Liver (tissue), 8 donors: ENCODE measurements at regions not wholly inside any gene's neighbourhood (a gene's known extent, or its start where the extent isn't known, plus 50 kb on each side); places are given as distances from the start of the nearest gene placed in this dataset.

Experiments
- DNase-seq: peaks from one replicate; pipeline ENCODE4 v3.0.0-alpha.2; 2017; ENCODE audit warnings: low spot score
- H3K27ac ChIP-seq, 2 donors: one replicate each; pipeline ENCODE4 v1.7.0; 2013; ENCODE audit warnings: inconsistent platforms in 2 of 2, low read length in 2 of 2, control low read depth in 1 of 2, low read depth in 1 of 2, mild to moderate bottlenecking in 1 of 2
- H3K27me3 ChIP-seq, 4 donors: one replicate each; pipeline versions ENCODE4 v1.6.1 to v1.7.0; 2013; ENCODE audit warnings: low read length in 3 of 4, inconsistent platforms in 1 of 4, mild to moderate bottlenecking in 1 of 4, moderate library complexity in 1 of 4; ENCODE audit not compliant: control insufficient read depth in 4 of 4, insufficient read depth in 4 of 4
- H3K36me3 ChIP-seq, 4 donors: one replicate each; pipeline versions ENCODE4 v1.6.1 to v1.7.0; 2013; ENCODE audit warnings: low read length in 3 of 4, mild to moderate bottlenecking in 3 of 4, low read depth in 1 of 4, moderate library complexity in 1 of 4; ENCODE audit not compliant: control insufficient read depth in 4 of 4, insufficient read depth in 3 of 4
- H3K4me1 ChIP-seq, 4 donors: one replicate each; pipeline versions ENCODE4 v1.6.1 to v1.7.0; 2013; ENCODE audit warnings: low read length in 3 of 4, mild to moderate bottlenecking in 3 of 4, moderate library complexity in 1 of 4; ENCODE audit not compliant: control insufficient read depth in 4 of 4, insufficient read depth in 4 of 4
- H3K4me3 ChIP-seq, 3 donors: one replicate each; pipeline versions ENCODE4 v1.6.1 to v1.7.0; 2013; ENCODE audit warnings: low read length in 3 of 3, control low read depth in 1 of 3, low read depth in 1 of 3, mild to moderate bottlenecking in 1 of 3
- H3K9ac ChIP-seq, 2 donors: one replicate each; pipeline ENCODE4 v1.7.0; 2013; ENCODE audit warnings: low read length in 2 of 2, mild to moderate bottlenecking in 2 of 2, moderate library complexity in 2 of 2, control low read depth in 1 of 2, low read depth in 1 of 2
- H3K9me3 ChIP-seq, 4 donors: one replicate each; pipeline versions ENCODE4 v1.6.1 to v1.7.0; 2013; ENCODE audit warnings: low read length in 3 of 4; ENCODE audit not compliant: control insufficient read depth in 4 of 4
- EGR1 ChIP-seq, 2 donors: IDR thresholded peaks; 2 replicates each; pipeline ENCODE4 v1.6.1; 2016 to 2018; ENCODE audit warnings: antibody characterized with exemption in 2 of 2, low read depth in 2 of 2
- FOXA1 ChIP-seq: IDR thresholded peaks from 2 replicates; pipeline ENCODE4 v1.6.1; 2016; ENCODE audit warnings: antibody characterized with exemption
- FOXA2 ChIP-seq: IDR thresholded peaks from 2 replicates; pipeline ENCODE4 v1.6.1; 2016; ENCODE audit warnings: antibody characterized with exemption
- GABPA ChIP-seq, 2 donors: IDR thresholded peaks in 1 of 2; conservative IDR thresholded peaks in 1 of 2; 2 replicates each; pipeline ENCODE4 v1.6.1; 2016; ENCODE audit warnings: antibody characterized with exemption in 2 of 2, mild to moderate bottlenecking in 1 of 2, moderate library complexity in 1 of 2
- HNF4A ChIP-seq, 2 donors: conservative IDR thresholded peaks; 2 replicates each; pipeline ENCODE4 v1.6.1; 2016; ENCODE audit warnings: antibody characterized with exemption in 2 of 2, mild to moderate bottlenecking in 2 of 2
- RAD21 ChIP-seq, 2 donors: IDR thresholded peaks; 2 replicates each; pipeline ENCODE4 v1.6.1; 2016; ENCODE audit warnings: antibody characterized with exemption in 2 of 2, mild to moderate bottlenecking in 2 of 2
- RXRA ChIP-seq, 2 donors: IDR thresholded peaks; 2 replicates each; pipeline ENCODE4 v1.6.1; 2017 to 2018; ENCODE audit warnings: antibody characterized with exemption in 2 of 2, mild to moderate bottlenecking in 1 of 2
- SP1 ChIP-seq: IDR thresholded peaks from 2 replicates; pipeline ENCODE4 v1.6.1; 2018; ENCODE audit warnings: antibody characterized with exemption, mild to moderate bottlenecking
- TAF1 ChIP-seq: conservative IDR thresholded peaks from 2 replicates; pipeline ENCODE4 v1.6.1; 2016; ENCODE audit warnings: antibody characterized with exemption, mild to moderate bottlenecking
- YY1 ChIP-seq: IDR thresholded peaks from 2 replicates; pipeline ENCODE4 v1.6.1; 2016; ENCODE audit warnings: antibody characterized with exemption, mild to moderate bottlenecking
- WGBS: extraction: QIAGEN DNeasy Blood & Tissue Kit; methylation state at CpG from one replicate; pipeline ENCODE4 v1.1.7; 2013; 5-methylcytosine and 5-hydroxymethylcytosine counted together
- TF ChIP-seq, protein P1 (sequence below): IDR thresholded peaks from 2 replicates; pipeline ENCODE4 v1.6.1; 2016; ENCODE audit warnings: antibody characterized with exemption
- TF ChIP-seq, protein P2 (sequence below): IDR thresholded peaks from 2 replicates; pipeline ENCODE4 v1.6.1; 2016; ENCODE audit warnings: antibody characterized with exemption, mild to moderate bottlenecking
- TF ChIP-seq, protein P3 (sequence below): IDR thresholded peaks from 2 replicates; pipeline ENCODE4 v1.6.1; 2016; ENCODE audit warnings: antibody characterized with exemption
- TF ChIP-seq, protein P4 (sequence below): fragments of 150-350 bp; IDR thresholded peaks from 2 replicates; pipeline ENCODE4 v1.5.1; 2017; ENCODE audit warnings: improper control_type of control experiment, low read depth, low read length; ENCODE audit not compliant: missing input control
- donor health status: healthy.
- donor health status: healthy.
- donor health status: healthy.
- donor health status: healthy.
- donor health status: healthy.

DNA sequence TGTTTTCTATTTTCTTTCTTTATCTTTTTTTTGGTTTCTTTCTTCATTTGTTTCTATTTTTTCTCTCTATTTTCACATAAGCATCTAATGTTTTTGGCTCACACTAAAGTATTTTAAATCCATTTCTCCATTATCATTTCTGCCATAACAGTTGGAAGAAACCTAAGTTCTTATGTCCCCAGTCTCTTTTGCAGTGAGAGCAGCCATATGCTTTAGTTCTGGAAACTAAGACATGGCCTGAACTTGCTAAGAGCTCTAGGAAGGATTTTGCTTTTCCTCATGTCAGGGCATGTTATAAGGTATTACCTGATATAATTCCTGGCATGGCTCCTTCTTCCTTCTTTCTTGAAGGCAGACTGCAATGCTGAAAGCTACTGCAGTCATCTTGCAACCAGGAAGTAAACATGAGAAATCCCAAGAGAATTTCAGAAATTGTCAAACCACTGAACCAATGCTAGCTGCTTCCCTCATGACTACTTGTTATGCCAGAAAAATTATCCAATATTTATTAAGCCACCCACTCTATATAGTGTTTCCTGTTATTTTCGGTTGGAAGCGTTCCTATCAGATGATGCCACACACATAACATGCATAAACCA is 171.1 kb downstream of the TAF11L14 start (continued):
- TF ChIP-seq, protein P1, sequence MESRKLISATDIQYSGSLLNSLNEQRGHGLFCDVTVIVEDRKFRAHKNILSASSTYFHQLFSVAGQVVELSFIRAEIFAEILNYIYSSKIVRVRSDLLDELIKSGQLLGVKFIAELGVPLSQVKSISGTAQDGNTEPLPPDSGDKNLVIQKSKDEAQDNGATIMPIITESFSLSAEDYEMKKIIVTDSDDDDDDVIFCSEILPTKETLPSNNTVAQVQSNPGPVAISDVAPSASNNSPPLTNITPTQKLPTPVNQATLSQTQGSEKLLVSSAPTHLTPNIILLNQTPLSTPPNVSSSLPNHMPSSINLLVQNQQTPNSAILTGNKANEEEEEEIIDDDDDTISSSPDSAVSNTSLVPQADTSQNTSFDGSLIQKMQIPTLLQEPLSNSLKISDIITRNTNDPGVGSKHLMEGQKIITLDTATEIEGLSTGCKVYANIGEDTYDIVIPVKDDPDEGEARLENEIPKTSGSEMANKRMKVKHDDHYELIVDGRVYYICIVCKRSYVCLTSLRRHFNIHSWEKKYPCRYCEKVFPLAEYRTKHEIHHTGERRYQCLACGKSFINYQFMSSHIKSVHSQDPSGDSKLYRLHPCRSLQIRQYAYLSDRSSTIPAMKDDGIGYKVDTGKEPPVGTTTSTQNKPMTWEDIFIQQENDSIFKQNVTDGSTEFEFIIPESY, result no peak

DNA sequence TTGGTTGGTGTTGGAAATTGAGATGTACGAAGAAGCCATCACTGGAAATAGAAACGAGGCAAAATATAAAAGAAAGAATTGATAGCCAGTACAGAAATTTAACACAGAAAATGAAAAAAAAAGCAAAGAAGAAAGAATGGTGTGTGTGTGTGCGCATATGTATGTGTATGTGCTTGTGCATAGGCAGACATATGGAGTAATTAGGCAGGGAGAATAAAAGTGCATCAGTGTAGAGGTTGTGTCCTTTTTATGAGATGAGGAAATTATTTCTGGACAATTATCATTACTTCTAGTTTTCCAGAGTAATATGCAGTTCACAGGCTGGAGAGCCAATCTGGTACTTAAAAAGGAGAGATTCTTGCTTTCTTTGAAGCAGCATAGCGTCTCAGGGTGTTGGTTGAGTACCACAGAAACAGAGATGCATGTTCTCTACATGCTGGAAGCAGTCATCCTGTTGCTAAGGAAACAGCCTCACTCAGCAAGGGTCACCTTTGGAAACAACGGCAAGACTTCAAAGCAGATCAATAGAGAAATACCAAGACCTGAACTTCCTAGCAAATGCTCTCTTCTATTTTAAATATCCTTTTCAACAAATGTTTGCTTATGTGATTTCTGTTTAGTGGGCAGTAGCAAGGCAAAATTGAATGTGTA is 172.7 kb downstream of the TAF11L14 start:
- Histone ChIP-seq H3K27ac (no peak overlapping the region), H3K9me3 (no peaks in the 10 kb centered on the region), H3K36me3 (no peaks in the 10 kb centered on the region), H3K9ac (no peak overlapping the region), H3K27me3 (no peaks in the 10 kb centered on the region), H3K4me1 (no peaks in the 10 kb centered on the region), H3K4me3 (no peak overlapping the region)
- TF ChIP-seq GABPA (IDR thresholded peaks at IDR 0.05 in 1 of 2, conservative IDR thresholded peaks at IDR 0.05 in 1 of 2), result no peak
- no peak for TF ChIP-seq SP1
- TF ChIP-seq, protein P2, sequence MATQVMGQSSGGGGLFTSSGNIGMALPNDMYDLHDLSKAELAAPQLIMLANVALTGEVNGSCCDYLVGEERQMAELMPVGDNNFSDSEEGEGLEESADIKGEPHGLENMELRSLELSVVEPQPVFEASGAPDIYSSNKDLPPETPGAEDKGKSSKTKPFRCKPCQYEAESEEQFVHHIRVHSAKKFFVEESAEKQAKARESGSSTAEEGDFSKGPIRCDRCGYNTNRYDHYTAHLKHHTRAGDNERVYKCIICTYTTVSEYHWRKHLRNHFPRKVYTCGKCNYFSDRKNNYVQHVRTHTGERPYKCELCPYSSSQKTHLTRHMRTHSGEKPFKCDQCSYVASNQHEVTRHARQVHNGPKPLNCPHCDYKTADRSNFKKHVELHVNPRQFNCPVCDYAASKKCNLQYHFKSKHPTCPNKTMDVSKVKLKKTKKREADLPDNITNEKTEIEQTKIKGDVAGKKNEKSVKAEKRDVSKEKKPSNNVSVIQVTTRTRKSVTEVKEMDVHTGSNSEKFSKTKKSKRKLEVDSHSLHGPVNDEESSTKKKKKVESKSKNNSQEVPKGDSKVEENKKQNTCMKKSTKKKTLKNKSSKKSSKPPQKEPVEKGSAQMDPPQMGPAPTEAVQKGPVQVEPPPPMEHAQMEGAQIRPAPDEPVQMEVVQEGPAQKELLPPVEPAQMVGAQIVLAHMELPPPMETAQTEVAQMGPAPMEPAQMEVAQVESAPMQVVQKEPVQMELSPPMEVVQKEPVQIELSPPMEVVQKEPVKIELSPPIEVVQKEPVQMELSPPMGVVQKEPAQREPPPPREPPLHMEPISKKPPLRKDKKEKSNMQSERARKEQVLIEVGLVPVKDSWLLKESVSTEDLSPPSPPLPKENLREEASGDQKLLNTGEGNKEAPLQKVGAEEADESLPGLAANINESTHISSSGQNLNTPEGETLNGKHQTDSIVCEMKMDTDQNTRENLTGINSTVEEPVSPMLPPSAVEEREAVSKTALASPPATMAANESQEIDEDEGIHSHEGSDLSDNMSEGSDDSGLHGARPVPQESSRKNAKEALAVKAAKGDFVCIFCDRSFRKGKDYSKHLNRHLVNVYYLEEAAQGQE, result no peak
- no peak for TF ChIP-seq RXRA (IDR thresholded peaks at IDR 0.05)
- no peak for TF ChIP-seq HNF4A (conservative IDR thresholded peaks at IDR 0.05)
- TF ChIP-seq, protein P3, sequence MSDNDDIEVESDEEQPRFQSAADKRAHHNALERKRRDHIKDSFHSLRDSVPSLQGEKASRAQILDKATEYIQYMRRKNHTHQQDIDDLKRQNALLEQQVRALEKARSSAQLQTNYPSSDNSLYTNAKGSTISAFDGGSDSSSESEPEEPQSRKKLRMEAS, result no peak
- no peak for TF ChIP-seq FOXA1
- no peak for TF ChIP-seq RAD21 (IDR thresholded peaks at IDR 0.05)
- no peak for DNase-seq
- 56% methylated on average over 5 of the region's 5 CpGs for WGBS

DNA sequence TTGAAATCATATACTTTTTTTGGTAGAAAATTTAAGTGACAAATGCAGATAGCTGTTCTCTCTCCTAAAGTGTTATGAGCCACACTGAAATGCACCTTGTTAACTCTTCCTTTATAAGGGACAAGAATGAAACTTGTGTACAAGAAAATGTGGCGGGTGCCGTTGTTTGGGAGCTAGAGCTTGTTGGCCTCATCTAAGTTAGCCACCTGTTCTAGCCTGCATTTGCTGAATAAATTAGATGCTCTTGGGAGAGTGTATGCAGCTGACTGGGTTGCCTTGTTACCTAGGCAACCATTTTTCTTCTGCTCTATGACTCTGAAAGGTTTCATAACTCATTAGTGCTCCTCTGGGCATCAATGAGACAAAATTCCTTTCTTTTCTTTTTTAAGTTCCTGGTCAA is 174.3 kb downstream of the TAF11L14 start:
- Histone ChIP-seq H3K36me3 (no peaks in the 10 kb centered on the region), H3K9me3 (no peaks in the 10 kb centered on the region), H3K9ac (no peak overlapping the region), H3K27me3 (no peaks in the 10 kb centered on the region), H3K27ac (no peak overlapping the region), H3K4me1 (no peaks in the 10 kb centered on the region), H3K4me3 (no peak overlapping the region)
- 90% methylated on average over 2 of the region's 2 CpGs for WGBS
- TF ChIP-seq, protein P2, result no peak
- no peak for TF ChIP-seq TAF1
- no peak for TF ChIP-seq RXRA (IDR thresholded peaks at IDR 0.05)
- TF ChIP-seq, protein P3, result no peak
- no peak for TF ChIP-seq SP1
- no peak for TF ChIP-seq FOXA2
- TF ChIP-seq GABPA (IDR thresholded peaks at IDR 0.05 in 1 of 2, conservative IDR thresholded peaks at IDR 0.05 in 1 of 2), result no peak
- TF ChIP-seq EGR1 (IDR thresholded peaks at IDR 0.05; ENCODE audit: low read depth in 2 of 2), result no peak
- TF ChIP-seq YY1, result no peak
- TF ChIP-seq, protein P1, result no peak
- TF ChIP-seq, protein P4, sequence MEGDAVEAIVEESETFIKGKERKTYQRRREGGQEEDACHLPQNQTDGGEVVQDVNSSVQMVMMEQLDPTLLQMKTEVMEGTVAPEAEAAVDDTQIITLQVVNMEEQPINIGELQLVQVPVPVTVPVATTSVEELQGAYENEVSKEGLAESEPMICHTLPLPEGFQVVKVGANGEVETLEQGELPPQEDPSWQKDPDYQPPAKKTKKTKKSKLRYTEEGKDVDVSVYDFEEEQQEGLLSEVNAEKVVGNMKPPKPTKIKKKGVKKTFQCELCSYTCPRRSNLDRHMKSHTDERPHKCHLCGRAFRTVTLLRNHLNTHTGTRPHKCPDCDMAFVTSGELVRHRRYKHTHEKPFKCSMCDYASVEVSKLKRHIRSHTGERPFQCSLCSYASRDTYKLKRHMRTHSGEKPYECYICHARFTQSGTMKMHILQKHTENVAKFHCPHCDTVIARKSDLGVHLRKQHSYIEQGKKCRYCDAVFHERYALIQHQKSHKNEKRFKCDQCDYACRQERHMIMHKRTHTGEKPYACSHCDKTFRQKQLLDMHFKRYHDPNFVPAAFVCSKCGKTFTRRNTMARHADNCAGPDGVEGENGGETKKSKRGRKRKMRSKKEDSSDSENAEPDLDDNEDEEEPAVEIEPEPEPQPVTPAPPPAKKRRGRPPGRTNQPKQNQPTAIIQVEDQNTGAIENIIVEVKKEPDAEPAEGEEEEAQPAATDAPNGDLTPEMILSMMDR, result no peak
- no peak for TF ChIP-seq HNF4A (conservative IDR thresholded peaks at IDR 0.05)
- DNase-seq, result no peak
